HEK293 (cell line): ENCODE measurements at regions not wholly inside any gene's neighbourhood (a gene's known extent, or its start where the extent isn't known, plus 50 kb on each side); places are given as distances from the start of the nearest gene placed in this dataset.

ENCODE experiments used
- CTCF ChIA-PET: fragments of 350-600 bp; formaldehyde crosslinking; extraction: SDS; loops from one replicate; lab custom pipeline; 2021; ENCODE audit warnings: antibody characterized with exemption; lab: Yijun Ruan, JAX
- POLR2A ChIA-PET: fragments of 300-600 bp; formaldehyde crosslinking; extraction: SDS; loops from one replicate; lab custom pipeline; 2020; ENCODE audit warnings: antibody characterized with exemption, inconsistent platforms; lab: Yijun Ruan, JAX
- H3K27ac ChIP-seq: fragments of 200-500 bp; sonication (Bioruptor generic); 2 replicates; pipeline ENCODE4 v1.5.1; 2014; ENCODE audit warnings: low read depth, low read length, control low read depth, inconsistent platforms; ENCODE audit errors: extremely low read depth
- H3K36me3 ChIP-seq, 2 experiments: fragments of 200-500 bp in 1 of 2; sonication (Bioruptor generic) in 1 of 2; 1 replicate in 1 of 2; 2 replicates in 1 of 2; pipeline ENCODE4 v1.5.1; 2014 to 2017; ENCODE audit warnings: inconsistent platforms in 2 of 2, low read length in 2 of 2; ENCODE audit not compliant: control insufficient read depth in 2 of 2, insufficient read depth in 1 of 2
- H3K4me1 ChIP-seq: fragments of 200-500 bp; sonication (Bioruptor generic); 2 replicates; pipeline ENCODE4 v1.5.1; 2014; ENCODE audit warnings: mild to moderate bottlenecking, low read length, inconsistent platforms; ENCODE audit not compliant: control insufficient read depth, insufficient read depth
- H3K4me3 ChIP-seq: 2 replicates; pipeline ENCODE4 v1.5.1; 2011; ENCODE audit warnings: low read depth, mild to moderate bottlenecking, control low read depth, low read length, moderate library complexity
- H3K9me3 ChIP-seq: fragments of 200-500 bp; sonication (Bioruptor generic); 2 replicates; pipeline ENCODE4 v1.5.1; 2014; ENCODE audit warnings: low read depth, low read length, inconsistent platforms; ENCODE audit not compliant: control insufficient read depth, insufficient read depth
- KLF17 ChIP-seq: fragments of 450-650 bp; formaldehyde crosslinking; IDR thresholded peaks from 2 replicates; pipeline ENCODE4 v1.5.1; 2016; ENCODE audit warnings: missing biosample characterization, missing genetic modification characterization
- KLF9 ChIP-seq: fragments of 450-650 bp; formaldehyde crosslinking; IDR thresholded peaks from 2 replicates; pipeline ENCODE4 v1.5.1; 2016; ENCODE audit warnings: missing biosample characterization, missing genetic modification characterization, low read depth
- SETDB1 ChIP-seq: IDR thresholded peaks from one replicate; pipeline ENCODE4 v1.6.1; 2017; ENCODE audit warnings: mild to moderate bottlenecking, low read length, moderate library complexity, mixed read lengths; ENCODE audit not compliant: insufficient read length
- ZNF132 ChIP-seq: fragments of 450-650 bp; formaldehyde crosslinking; IDR thresholded peaks from 2 replicates; pipeline ENCODE4 v1.5.1; 2017; ENCODE audit warnings: missing biosample characterization, missing genetic modification characterization, borderline replicate concordance
- ZNF214 ChIP-seq: fragments of 450-650 bp; formaldehyde crosslinking; IDR thresholded peaks from 2 replicates; pipeline ENCODE4 v1.5.1; 2017; ENCODE audit warnings: missing biosample characterization, mild to moderate bottlenecking, missing genetic modification characterization, borderline replicate concordance
- ZNF274 ChIP-seq, 2 experiments: fragments of 200-500 bp in 1 of 2; fragments of 450-650 bp in 1 of 2; sonication (Bioruptor generic) in 1 of 2; formaldehyde crosslinking in 1 of 2; IDR thresholded peaks; 2 replicates each; pipeline versions ENCODE4 v1.5.1 to v1.6.1; 2014 to 2016; ENCODE audit warnings: borderline replicate concordance in 1 of 2, inconsistent platforms in 1 of 2, low read length in 1 of 2, missing biosample characterization in 1 of 2, missing genetic modification characterization in 1 of 2
- ZNF423 ChIP-seq: fragments of 450-650 bp; formaldehyde crosslinking; IDR thresholded peaks from 2 replicates; pipeline ENCODE4 v1.5.1; 2016; ENCODE audit warnings: missing biosample characterization, missing genetic modification characterization
- ZNF518A ChIP-seq: fragments of 450-650 bp; formaldehyde crosslinking; conservative IDR thresholded peaks from 2 replicates; pipeline ENCODE4 v1.5.1; 2016; ENCODE audit warnings: low read depth, missing biosample characterization, missing genetic modification characterization
- ZNF549 ChIP-seq: fragments of 450-650 bp; IDR thresholded peaks from 2 replicates; pipeline ENCODE4 v1.5.1; 2018; ENCODE audit warnings: missing biosample characterization, missing genetic modification characterization, mild to moderate bottlenecking, inconsistent platforms, moderate library complexity
- ZNF596 ChIP-seq: fragments of 450-650 bp; IDR thresholded peaks from 2 replicates; pipeline ENCODE4 v1.5.0; 2018; ENCODE audit warnings: missing biosample characterization, mild to moderate bottlenecking, missing genetic modification characterization, moderate library complexity
- ZNF629 ChIP-seq: fragments of 450-650 bp; formaldehyde crosslinking; IDR thresholded peaks from 2 replicates; pipeline ENCODE4 v1.5.1; 2017; ENCODE audit warnings: missing biosample characterization, missing genetic modification characterization
- ZNF658 ChIP-seq: fragments of 450-650 bp; formaldehyde crosslinking; IDR thresholded peaks from 2 replicates; pipeline ENCODE4; 2016; ENCODE audit warnings: missing biosample characterization, missing genetic modification characterization
- ZNF707 ChIP-seq: fragments of 450-650 bp; formaldehyde crosslinking; IDR thresholded peaks from 2 replicates; pipeline ENCODE4 v1.5.1; 2016; ENCODE audit warnings: missing biosample characterization, missing genetic modification characterization
- ZNF785 ChIP-seq: fragments of 450-650 bp; formaldehyde crosslinking; IDR thresholded peaks from 2 replicates; pipeline ENCODE4 v1.5.1; 2016; ENCODE audit warnings: missing biosample characterization, missing genetic modification characterization
- ZSCAN5A ChIP-seq: fragments of 450-650 bp; formaldehyde crosslinking; IDR thresholded peaks from 2 replicates; pipeline ENCODE4 v1.5.1; 2016; ENCODE audit warnings: missing biosample characterization, missing genetic modification characterization
- TF ChIP-seq, protein P1 (sequence below): fragments of 450-650 bp; formaldehyde crosslinking; IDR thresholded peaks from 2 replicates; pipeline ENCODE4 v1.5.1; 2016; ENCODE audit warnings: missing biosample characterization, missing genetic modification characterization
- TF ChIP-seq, protein P2 (sequence below): fragments of 450-650 bp; formaldehyde crosslinking; IDR thresholded peaks from 2 replicates; pipeline ENCODE4 v1.5.1; 2016; ENCODE audit warnings: missing biosample characterization, missing genetic modification characterization

GRCh38 chr5:73303148-73304079 lies 130.4 kb downstream of the TMEM174 start:
- H3K27ac ChIP-seq: no peak overlapping the region
- no peaks in the 10 kb centered on the region for H3K9me3 ChIP-seq
- H3K4me1 ChIP-seq: no peaks in the 10 kb centered on the region; the same call in 1 of the 2 replicates
- TF ChIP-seq ZNF274 (IDR thresholded peaks at IDR 0.05; ENCODE audit: low read length): no peak
- TF ChIP-seq ZNF274 (tag by site-specific recombination; IDR thresholded peaks at IDR 0.05; ENCODE audit: borderline replicate concordance): no peak
- TF ChIP-seq, protein P1, sequence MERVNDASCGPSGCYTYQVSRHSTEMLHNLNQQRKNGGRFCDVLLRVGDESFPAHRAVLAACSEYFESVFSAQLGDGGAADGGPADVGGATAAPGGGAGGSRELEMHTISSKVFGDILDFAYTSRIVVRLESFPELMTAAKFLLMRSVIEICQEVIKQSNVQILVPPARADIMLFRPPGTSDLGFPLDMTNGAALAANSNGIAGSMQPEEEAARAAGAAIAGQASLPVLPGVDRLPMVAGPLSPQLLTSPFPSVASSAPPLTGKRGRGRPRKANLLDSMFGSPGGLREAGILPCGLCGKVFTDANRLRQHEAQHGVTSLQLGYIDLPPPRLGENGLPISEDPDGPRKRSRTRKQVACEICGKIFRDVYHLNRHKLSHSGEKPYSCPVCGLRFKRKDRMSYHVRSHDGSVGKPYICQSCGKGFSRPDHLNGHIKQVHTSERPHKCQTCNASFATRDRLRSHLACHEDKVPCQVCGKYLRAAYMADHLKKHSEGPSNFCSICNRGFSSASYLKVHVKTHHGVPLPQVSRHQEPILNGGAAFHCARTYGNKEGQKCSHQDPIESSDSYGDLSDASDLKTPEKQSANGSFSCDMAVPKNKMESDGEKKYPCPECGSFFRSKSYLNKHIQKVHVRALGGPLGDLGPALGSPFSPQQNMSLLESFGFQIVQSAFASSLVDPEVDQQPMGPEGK (tag by site-specific recombination): no peak
- TF ChIP-seq ZNF423 (tag by site-specific recombination): no peak
- TF ChIP-seq ZNF214 (tag by site-specific recombination): no peak
- TF ChIP-seq ZNF658 (tag by site-specific recombination): no peak
- TF ChIP-seq KLF17 (tag by site-specific recombination): no peak
- no peak for TF ChIP-seq ZNF549 (tag by site-specific recombination)
- TF ChIP-seq ZSCAN5A: no peak
- TF ChIP-seq ZNF707: no peak
- TF ChIP-seq SETDB1: no peak
- TF ChIP-seq ZNF629 (tag by site-specific recombination): no peak
- no peak for TF ChIP-seq KLF9 (tag by site-specific recombination)
- TF ChIP-seq, protein P2, sequence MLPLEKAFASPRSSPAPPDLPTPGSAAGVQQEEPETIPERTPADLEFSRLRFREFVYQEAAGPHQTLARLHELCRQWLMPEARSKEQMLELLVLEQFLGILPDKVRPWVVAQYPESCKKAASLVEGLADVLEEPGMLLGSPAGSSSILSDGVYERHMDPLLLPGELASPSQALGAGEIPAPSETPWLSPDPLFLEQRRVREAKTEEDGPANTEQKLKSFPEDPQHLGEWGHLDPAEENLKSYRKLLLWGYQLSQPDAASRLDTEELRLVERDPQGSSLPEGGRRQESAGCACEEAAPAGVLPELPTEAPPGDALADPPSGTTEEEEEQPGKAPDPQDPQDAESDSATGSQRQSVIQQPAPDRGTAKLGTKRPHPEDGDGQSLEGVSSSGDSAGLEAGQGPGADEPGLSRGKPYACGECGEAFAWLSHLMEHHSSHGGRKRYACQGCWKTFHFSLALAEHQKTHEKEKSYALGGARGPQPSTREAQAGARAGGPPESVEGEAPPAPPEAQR (tag by site-specific recombination): no peak
- TF ChIP-seq ZNF596: no peak
- TF ChIP-seq ZNF518A: no peak
- TF ChIP-seq ZNF132 (tag by site-specific recombination): no peak
- TF ChIP-seq ZNF785 (tag by site-specific recombination): no peak
- TF ChIP-seq, all 188 proteins: peak for 0
- ChIA-PET POLR2A (no interaction called here), CTCF (interaction anchor here (0.5 to 1.9 kb wide), 3 partner anchors 87 to 93 kb away, joined by 3 to 12 read pairs (median 3); no protein-coding TSS in a partner anchor)
- no peak overlapping the region for H3K4me3 ChIP-seq
- H3K36me3 ChIP-seq: no peaks in the 10 kb centered on the region
